LNCaP clone FGC (cell line): ENCODE measurements at regions not wholly inside any gene's neighbourhood (a gene's known extent, or its start where the extent isn't known, plus 50 kb on each side); places are given as distances from the start of the nearest gene placed in this dataset.

ENCODE experiments used
- DNase-seq: peaks from one replicate; pipeline ENCODE4 v3.0.0-alpha.2; 2011; ENCODE audit warnings: low read depth
- H3K4me3 ChIP-seq: 2 replicates; pipeline ENCODE4 v1.5.1; 2011; ENCODE audit warnings: mild to moderate bottlenecking, low read depth, low read length, control low read depth
- CTCF ChIP-seq: IDR thresholded peaks from 2 replicates; pipeline ENCODE4 v1.5.1; 2012; ENCODE audit warnings: mild to moderate bottlenecking; ENCODE audit not compliant: control insufficient read depth, insufficient read depth; ENCODE audit errors: extremely low read depth

GRCh38 chr10:109127363-109127762 lies 795.9 kb downstream of the XPNPEP1 start:
- no peak for DNase-seq
- H3K4me3 ChIP-seq: no peak overlapping the region

GRCh38 chr10:109126541-109126940 lies 796.8 kb downstream of the XPNPEP1 start:
- TF ChIP-seq CTCF: no peak
- no peak for DNase-seq
- H3K4me3 ChIP-seq: no peak overlapping the region

More at GRCh38 chr10:109127363-109127762, 795.9 kb downstream of the XPNPEP1 start:
- TF ChIP-seq CTCF: no peak

GRCh38 chr10:109126016-109126415 lies 797.3 kb downstream of the XPNPEP1 start:
- 0 out of 2 replicates have a peak, but pooled peaks have one; percentile 4 for TF ChIP-seq CTCF
- DNase-seq: no peak
- no peak overlapping the region for H3K4me3 ChIP-seq

GRCh38 chr10:109115179-109115578 lies 808.1 kb downstream of the XPNPEP1 start:
- no peak overlapping the region for H3K4me3 ChIP-seq
- TF ChIP-seq CTCF: no peak
- DNase-seq: no peak

GRCh38 chr10:109114579-109114978 lies 808.7 kb downstream of the XPNPEP1 start:
- no peak for TF ChIP-seq CTCF
- no peak overlapping the region for H3K4me3 ChIP-seq
- no peak for DNase-seq

GRCh38 chr10:109106604-109107003 lies 816.7 kb downstream of the XPNPEP1 start:
- no peak overlapping the region for H3K4me3 ChIP-seq
- no peak for DNase-seq
- no peak for TF ChIP-seq CTCF

GRCh38 chr10:109105725-109106124 lies 817.6 kb downstream of the XPNPEP1 start:
- DNase-seq: no peak
- H3K4me3 ChIP-seq: no peak overlapping the region
- TF ChIP-seq CTCF: no peak
